ENCODE measurements at regions not wholly inside any gene's neighbourhood (a gene's known extent, or its start where the extent isn't known, plus 50 kb on each side); places are given as distances from the start of the nearest gene placed in this dataset.

DNA sequence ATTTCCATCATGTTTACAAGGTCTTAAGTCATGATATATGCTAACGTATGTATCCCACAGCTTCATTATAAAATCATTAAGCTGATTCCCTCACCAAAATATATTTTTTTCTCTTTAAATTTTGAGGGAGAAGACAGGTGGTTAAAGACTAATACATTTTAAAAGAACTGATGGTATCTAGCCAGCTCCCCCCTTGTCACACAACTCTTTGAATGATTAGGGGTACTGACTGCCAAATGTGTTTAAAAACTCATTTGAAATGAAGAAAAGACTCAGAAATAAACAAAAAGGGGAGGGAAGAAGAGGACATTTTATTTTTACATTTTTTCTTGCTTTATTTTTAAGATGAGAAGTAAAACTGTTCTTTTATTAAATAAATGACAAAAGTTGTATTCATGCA is 805.3 kb downstream of the SATB2 start:
- Histone ChIP-seq H3K4me2 (no peak overlapping the region), H3K79me2 (ENCODE audit: insufficient read depth) (no peaks in the 10 kb centered on the region), H2AFZ (ENCODE audit: low read depth) (no peak overlapping the region), H3K4me3 (ENCODE audit: low read depth in 2 of 2, low read length in 1 of 2) (no peak overlapping the region), H3K27me3 (ENCODE audit: insufficient read depth) (no peaks in the 10 kb centered on the region), H3K9ac (no peak overlapping the region), H3F3A (replicated peaks; ENCODE audit: insufficient read depth) (no peaks in the 10 kb centered on the region), H3K9me2 (no peaks in the 10 kb centered on the region), H3K4me1 (ENCODE audit: control insufficient read depth in 1 of 2, insufficient read depth in 2 of 2, low read depth in 1 of 2, low read length in 1 of 2) (no peaks in the 10 kb centered on the region), H3K36me3 (replicated peaks in 1 of 2; ENCODE audit: control insufficient read depth in 1 of 2, insufficient read depth in 2 of 2, low read length in 1 of 2) (no peaks in the 10 kb centered on the region), H4K20me1 (ENCODE audit: insufficient read depth) (no peaks in the 10 kb centered on the region), H3K27ac (ENCODE audit: low read depth in 2 of 2, low read length in 1 of 2) (no peak overlapping the region), H3K9me3 (no peaks in the 10 kb centered on the region)
- CTCF ChIA-PET, result interaction anchor here (0.8 kb wide), 1 partner anchor 338 kb away, joined by 5 read pairs; no protein-coding TSS in a partner anchor
- no peak for TF ChIP-seq GABPA (IDR thresholded peaks at IDR 0.05; ENCODE audit: low read depth)
- POLR2A ChIA-PET, result no interaction called here
- no peak for DNase-seq
- 15% methylated on average over 1 of the region's 1 CpG for WGBS (ENCODE audit: low lambda C conversion rate)

DNA sequence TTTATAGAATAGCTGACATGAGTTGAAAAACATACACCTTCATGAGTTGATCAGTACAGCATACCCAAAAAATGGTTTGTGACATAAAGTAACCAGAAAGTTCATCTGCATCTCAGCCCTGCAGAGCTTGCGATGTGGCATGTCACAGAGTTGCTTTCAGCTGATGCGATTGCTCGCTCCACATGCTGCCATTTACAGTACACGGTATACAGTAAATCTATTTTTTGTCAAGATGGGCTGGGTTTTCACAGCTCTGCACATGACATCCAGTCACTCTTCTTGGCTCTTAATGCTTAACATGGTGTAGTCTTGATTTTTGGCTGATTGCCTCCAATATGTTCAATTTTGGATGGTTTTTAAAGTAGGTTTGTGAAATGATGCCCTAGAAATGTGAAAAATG is 811.9 kb downstream of the SATB2 start:
- H2AFZ ChIP-seq (ENCODE audit: low read depth), result no peak overlapping the region
- no peaks in the 10 kb centered on the region for H3F3A ChIP-seq (replicated peaks; ENCODE audit: insufficient read depth)
- H3K9ac ChIP-seq, result no peak overlapping the region
- H3K27me3 ChIP-seq (ENCODE audit: insufficient read depth), result no peaks in the 10 kb centered on the region
- no peaks in the 10 kb centered on the region for H3K4me1 ChIP-seq (ENCODE audit: control insufficient read depth in 1 of 2, insufficient read depth in 2 of 2, low read depth in 1 of 2, low read length in 1 of 2)
- H3K79me2 ChIP-seq (ENCODE audit: insufficient read depth), result no peaks in the 10 kb centered on the region
- no peaks in the 10 kb centered on the region for H4K20me1 ChIP-seq (ENCODE audit: insufficient read depth)
- no peak overlapping the region for H3K4me3 ChIP-seq (ENCODE audit: low read depth in 2 of 2, low read length in 1 of 2)
- H3K4me2 ChIP-seq, result no peak overlapping the region
- CTCF ChIA-PET, result no interaction called here
- no peaks in the 10 kb centered on the region for H3K9me3 ChIP-seq
- POLR2A ChIA-PET, result no interaction called here
- WGBS (ENCODE audit: low lambda C conversion rate), result 83% methylated on average over 4 of the region's 4 CpGs
- no peak overlapping the region for H3K27ac ChIP-seq (ENCODE audit: low read depth in 2 of 2, low read length in 1 of 2)
- DNase-seq, result no peak
- TF ChIP-seq RAD21 (IDR thresholded peaks at IDR 0.05; ENCODE audit: low read length), result no peak
- TF ChIP-seq, protein P1, sequence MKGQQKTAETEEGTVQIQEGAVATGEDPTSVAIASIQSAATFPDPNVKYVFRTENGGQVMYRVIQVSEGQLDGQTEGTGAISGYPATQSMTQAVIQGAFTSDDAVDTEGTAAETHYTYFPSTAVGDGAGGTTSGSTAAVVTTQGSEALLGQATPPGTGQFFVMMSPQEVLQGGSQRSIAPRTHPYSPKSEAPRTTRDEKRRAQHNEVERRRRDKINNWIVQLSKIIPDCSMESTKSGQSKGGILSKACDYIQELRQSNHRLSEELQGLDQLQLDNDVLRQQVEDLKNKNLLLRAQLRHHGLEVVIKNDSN (IDR thresholded peaks at IDR 0.05; ENCODE audit: borderline replicate concordance, low read depth), result no peak
- TF ChIP-seq JUND (IDR thresholded peaks at IDR 0.05), result no peak
- TF ChIP-seq EP300 (IDR thresholded peaks at IDR 0.05; ENCODE audit: borderline replicate concordance in 1 of 2, low read depth in 1 of 2, low read length in 1 of 2), result no peak
- TF ChIP-seq GABPA (IDR thresholded peaks at IDR 0.05; ENCODE audit: low read depth), result no peak
- no peak for TF ChIP-seq FOXM1 (IDR thresholded peaks at IDR 0.05; ENCODE audit: low read depth)
- TF ChIP-seq FOXJ3 (CRISPR knock-in tag; IDR thresholded peaks at IDR 0.05), result no peak
- no peak for TF ChIP-seq SIN3A (IDR thresholded peaks at IDR 0.05; ENCODE audit: borderline replicate concordance, low read depth, low read length)
- H3K9me2 ChIP-seq, result no peaks in the 10 kb centered on the region
- H3K36me3 ChIP-seq (replicated peaks in 1 of 2; ENCODE audit: control insufficient read depth in 1 of 2, insufficient read depth in 2 of 2, low read length in 1 of 2), result no peaks in the 10 kb centered on the region

DNA sequence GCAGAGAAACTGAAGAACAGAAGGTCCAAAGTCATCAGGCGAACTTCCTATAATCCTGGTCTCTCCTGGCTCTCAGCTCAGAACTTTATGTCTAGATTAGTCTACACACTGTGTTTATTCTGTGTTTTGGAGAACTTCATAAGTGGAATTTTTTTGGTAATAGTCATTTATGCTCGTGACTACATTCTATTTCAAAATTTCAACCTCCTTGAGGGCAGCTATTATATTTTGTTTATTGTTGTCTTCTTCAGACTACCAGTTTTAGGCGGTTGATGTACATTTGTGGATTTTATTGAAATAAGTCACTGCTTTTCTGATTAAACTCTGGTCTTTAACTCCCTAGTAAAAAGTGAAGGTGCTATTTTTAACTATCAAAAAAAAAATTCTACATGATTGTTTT is 816.6 kb downstream of the SATB2 start:
- Histone ChIP-seq H3K4me3 (ENCODE audit: low read depth in 2 of 2, low read length in 1 of 2) (no peak overlapping the region), H3F3A (replicated peaks; ENCODE audit: insufficient read depth) (no peaks in the 10 kb centered on the region), H3K27me3 (ENCODE audit: insufficient read depth) (no peaks in the 10 kb centered on the region), H3K79me2 (ENCODE audit: insufficient read depth) (no peaks in the 10 kb centered on the region), H3K36me3 (replicated peaks in 1 of 2; ENCODE audit: control insufficient read depth in 1 of 2, insufficient read depth in 2 of 2, low read length in 1 of 2) (no peaks in the 10 kb centered on the region), H4K20me1 (ENCODE audit: insufficient read depth) (no peaks in the 10 kb centered on the region), H3K9ac (no peak overlapping the region), H3K9me3 (no peaks in the 10 kb centered on the region), H2AFZ (ENCODE audit: low read depth) (no peak overlapping the region; the same call in 1 of the 2 replicates), H3K4me1 (ENCODE audit: control insufficient read depth in 1 of 2, insufficient read depth in 2 of 2, low read depth in 1 of 2, low read length in 1 of 2) (no peaks in the 10 kb centered on the region), H3K9me2 (no peaks in the 10 kb centered on the region), H3K4me2 (no peak overlapping the region), H3K27ac (ENCODE audit: low read depth in 2 of 2, low read length in 1 of 2) (no peak overlapping the region)
- ChIA-PET POLR2A (no interaction called here), CTCF (interaction anchor here (1.3 kb wide), 1 partner anchor 14 kb away, joined by 6 read pairs; no protein-coding TSS in a partner anchor)
- WGBS (ENCODE audit: low lambda C conversion rate), result 16% methylated on average over 3 of the region's 3 CpGs
- DNase-seq, result no peak
- TF ChIP-seq RAD21 (IDR thresholded peaks at IDR 0.05; ENCODE audit: low read length) (no peak), RXRA (IDR thresholded peaks at IDR 0.05; ENCODE audit: borderline replicate concordance, low read depth) (no peak), FOXM1 (IDR thresholded peaks at IDR 0.05; ENCODE audit: low read depth) (no peak), MXI1 (IDR thresholded peaks at IDR 0.05; ENCODE audit: low read depth, low read length) (no peak), JUND (IDR thresholded peaks at IDR 0.05) (no peak), POLR2AphosphoS5 (IDR thresholded peaks at IDR 0.05; ENCODE audit: low read depth, low read length) (no peak)
- TF ChIP-seq, protein P2, sequence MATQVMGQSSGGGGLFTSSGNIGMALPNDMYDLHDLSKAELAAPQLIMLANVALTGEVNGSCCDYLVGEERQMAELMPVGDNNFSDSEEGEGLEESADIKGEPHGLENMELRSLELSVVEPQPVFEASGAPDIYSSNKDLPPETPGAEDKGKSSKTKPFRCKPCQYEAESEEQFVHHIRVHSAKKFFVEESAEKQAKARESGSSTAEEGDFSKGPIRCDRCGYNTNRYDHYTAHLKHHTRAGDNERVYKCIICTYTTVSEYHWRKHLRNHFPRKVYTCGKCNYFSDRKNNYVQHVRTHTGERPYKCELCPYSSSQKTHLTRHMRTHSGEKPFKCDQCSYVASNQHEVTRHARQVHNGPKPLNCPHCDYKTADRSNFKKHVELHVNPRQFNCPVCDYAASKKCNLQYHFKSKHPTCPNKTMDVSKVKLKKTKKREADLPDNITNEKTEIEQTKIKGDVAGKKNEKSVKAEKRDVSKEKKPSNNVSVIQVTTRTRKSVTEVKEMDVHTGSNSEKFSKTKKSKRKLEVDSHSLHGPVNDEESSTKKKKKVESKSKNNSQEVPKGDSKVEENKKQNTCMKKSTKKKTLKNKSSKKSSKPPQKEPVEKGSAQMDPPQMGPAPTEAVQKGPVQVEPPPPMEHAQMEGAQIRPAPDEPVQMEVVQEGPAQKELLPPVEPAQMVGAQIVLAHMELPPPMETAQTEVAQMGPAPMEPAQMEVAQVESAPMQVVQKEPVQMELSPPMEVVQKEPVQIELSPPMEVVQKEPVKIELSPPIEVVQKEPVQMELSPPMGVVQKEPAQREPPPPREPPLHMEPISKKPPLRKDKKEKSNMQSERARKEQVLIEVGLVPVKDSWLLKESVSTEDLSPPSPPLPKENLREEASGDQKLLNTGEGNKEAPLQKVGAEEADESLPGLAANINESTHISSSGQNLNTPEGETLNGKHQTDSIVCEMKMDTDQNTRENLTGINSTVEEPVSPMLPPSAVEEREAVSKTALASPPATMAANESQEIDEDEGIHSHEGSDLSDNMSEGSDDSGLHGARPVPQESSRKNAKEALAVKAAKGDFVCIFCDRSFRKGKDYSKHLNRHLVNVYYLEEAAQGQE (IDR thresholded peaks at IDR 0.05; ENCODE audit: low read depth, low read length), result no peak
- TF ChIP-seq, protein P3, sequence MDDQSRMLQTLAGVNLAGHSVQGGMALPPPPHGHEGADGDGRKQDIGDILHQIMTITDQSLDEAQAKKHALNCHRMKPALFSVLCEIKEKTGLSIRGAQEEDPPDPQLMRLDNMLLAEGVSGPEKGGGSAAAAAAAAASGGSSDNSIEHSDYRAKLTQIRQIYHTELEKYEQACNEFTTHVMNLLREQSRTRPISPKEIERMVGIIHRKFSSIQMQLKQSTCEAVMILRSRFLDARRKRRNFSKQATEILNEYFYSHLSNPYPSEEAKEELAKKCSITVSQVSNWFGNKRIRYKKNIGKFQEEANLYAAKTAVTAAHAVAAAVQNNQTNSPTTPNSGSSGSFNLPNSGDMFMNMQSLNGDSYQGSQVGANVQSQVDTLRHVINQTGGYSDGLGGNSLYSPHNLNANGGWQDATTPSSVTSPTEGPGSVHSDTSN (IDR thresholded peaks at IDR 0.05), result no peak
- TF ChIP-seq, protein P4, sequence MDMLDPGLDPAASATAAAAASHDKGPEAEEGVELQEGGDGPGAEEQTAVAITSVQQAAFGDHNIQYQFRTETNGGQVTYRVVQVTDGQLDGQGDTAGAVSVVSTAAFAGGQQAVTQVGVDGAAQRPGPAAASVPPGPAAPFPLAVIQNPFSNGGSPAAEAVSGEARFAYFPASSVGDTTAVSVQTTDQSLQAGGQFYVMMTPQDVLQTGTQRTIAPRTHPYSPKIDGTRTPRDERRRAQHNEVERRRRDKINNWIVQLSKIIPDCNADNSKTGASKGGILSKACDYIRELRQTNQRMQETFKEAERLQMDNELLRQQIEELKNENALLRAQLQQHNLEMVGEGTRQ (IDR thresholded peaks at IDR 0.05; ENCODE audit: borderline replicate concordance, low read depth, low read length), result no peak
- TF ChIP-seq, protein P5, sequence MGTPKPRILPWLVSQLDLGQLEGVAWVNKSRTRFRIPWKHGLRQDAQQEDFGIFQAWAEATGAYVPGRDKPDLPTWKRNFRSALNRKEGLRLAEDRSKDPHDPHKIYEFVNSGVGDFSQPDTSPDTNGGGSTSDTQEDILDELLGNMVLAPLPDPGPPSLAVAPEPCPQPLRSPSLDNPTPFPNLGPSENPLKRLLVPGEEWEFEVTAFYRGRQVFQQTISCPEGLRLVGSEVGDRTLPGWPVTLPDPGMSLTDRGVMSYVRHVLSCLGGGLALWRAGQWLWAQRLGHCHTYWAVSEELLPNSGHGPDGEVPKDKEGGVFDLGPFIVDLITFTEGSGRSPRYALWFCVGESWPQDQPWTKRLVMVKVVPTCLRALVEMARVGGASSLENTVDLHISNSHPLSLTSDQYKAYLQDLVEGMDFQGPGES (IDR thresholded peaks at IDR 0.05; ENCODE audit: low read depth, low read length), result no peak
